ENCODE measurements at regions not wholly inside any gene's neighbourhood (a gene's known extent, or its start where the extent isn't known, plus 50 kb on each side); places are given as distances from the start of the nearest gene placed in this dataset.

DNA sequence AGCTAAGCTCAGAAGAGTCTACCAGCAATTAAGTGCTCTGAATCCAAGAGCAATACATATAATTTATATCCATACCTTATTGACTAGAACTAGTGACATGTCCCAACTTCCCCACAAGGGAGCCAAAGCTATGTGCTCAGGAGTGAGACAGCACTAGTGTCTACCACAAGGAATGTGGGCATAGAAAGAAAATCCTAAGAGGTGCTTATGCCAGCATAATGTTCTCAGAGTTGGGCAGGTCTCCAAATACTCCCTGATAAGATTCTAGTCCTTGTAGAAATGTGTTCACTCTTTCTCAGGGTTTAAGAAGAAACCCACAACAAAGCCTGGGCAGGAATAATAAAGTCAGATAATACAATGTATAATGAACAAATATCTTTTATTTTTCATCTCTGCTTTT, 275.1 kb downstream of the BRINP1 start:
- no peak for DNase-seq (ENCODE audit: low spot score)

DNA sequence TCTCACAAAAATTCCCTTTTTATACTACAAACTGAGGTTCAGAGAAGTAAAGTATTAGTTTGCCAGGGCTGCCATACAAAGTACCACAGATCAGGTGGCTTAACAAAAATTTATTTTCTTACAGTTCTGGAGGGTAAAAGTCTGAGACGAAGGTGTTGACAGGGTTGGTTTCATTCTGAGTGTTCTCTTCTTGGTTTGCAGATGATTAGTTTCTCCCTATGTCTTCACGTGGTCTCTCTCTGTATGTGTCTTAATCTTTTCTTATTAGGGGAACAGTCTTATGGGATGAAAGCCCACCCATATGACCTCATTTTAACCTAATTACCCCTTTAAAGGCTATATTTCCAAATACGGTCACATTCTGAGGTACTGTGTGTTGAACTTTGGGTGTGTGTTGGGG, 274.2 kb downstream of the BRINP1 start:
- no peak for DNase-seq (ENCODE audit: low spot score)

DNA sequence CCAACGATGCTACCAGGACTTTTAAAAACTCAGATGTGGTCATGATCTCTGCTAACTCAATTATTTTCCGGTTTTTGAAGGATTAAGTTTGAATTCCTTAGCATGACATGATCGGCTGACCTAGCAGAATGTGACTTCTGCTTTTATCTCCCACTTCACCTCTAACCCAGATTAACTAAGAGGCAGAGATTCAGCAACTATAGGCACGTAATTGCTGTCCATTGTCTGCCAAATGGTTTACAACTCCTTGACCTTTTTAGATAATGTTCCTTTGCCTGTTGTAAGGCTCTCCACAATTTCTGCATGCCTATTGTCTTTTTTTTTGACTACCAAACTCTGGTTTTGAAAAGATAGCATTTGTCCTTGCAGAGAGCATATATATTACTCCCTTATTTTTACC, 268.2 kb downstream of the BRINP1 start:
- DNase-seq (ENCODE audit: low spot score), result no peak

DNA sequence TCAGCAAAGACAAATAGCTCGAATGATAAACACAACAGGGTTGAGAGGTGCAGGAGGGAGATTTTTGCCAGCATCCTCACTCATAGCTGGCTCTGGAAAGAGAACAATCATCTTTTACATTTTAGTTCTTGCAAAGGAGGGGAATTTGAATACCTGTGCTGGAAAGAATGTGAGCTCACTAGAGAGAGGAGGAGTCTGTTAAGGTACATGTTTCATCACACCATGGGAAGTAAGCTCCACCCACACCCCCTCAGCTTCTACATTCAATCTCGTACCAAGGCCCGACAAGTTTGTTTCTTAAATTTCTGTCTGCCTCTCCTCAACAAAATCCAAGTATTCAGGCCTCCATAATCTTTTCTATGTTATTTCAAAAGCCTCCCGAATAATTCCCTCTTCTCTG, 254.6 kb downstream of the BRINP1 start:
- DNase-seq (ENCODE audit: low spot score), result no peak
